22Rv1 (cell line): ENCODE measurements at regions not wholly inside any gene's neighbourhood (a gene's known extent, or its start where the extent isn't known, plus 50 kb on each side); places are given as distances from the start of the nearest gene placed in this dataset.

Experiments
- H3K27ac ChIP-seq: fragments of 450-650 bp; 2 replicates; pipeline ENCODE4 v1.5.1; 2017
- CTCF ChIP-seq: fragments of 450-650 bp; IDR thresholded peaks from 2 replicates; pipeline ENCODE4 v1.5.1; 2017; ENCODE audit warnings: mild to moderate bottlenecking
- ZFX ChIP-seq: fragments of 450-650 bp; IDR thresholded peaks from 2 replicates; pipeline ENCODE4 v1.6.1; 2017; ENCODE audit warnings: antibody characterized with exemption, borderline replicate concordance

DNA sequence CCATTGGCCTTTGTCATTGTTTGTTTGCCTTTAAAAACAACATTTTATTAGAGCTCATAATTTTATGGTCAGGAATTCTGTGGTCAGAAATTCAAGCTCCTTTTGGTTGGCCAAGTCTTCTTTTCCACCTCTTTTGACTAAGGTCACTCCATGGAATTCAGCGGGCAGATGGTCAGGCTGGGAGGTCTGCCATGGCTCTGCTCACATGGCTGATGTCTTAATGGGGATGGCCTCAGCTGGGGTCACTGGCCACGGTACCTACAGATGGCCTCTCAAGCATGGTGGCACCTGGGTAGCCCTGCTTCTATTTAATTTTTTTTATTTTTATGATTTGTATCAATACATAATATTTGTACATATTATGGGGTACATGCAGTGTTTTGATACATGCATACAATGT, 360.8 kb upstream of the MCTP2 start:
- no peak overlapping the region for H3K27ac ChIP-seq
- TF ChIP-seq ZFX (no peak), CTCF (no peak)

DNA sequence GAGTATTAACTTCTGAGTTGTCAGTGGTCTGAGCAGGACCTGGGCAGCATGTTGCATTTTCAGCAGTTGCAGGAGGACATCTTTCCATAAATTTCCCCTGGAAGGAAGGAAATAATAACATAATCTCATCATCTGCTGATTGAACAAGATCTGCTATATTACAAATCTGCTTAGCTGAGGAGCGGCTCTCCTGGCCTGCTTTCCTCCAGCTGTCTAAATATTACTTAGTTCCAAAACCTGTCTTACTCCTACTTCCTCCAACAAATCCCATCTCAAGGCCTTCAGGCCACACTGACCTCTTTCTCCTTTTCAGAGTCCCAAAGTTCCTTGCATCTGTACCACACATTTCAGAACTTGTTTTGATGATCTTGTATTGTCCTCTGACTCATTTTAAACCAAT, 364.4 kb upstream of the MCTP2 start:
- H3K27ac ChIP-seq = no peak overlapping the region
- TF ChIP-seq CTCF (no peak), ZFX (no peak)

GRCh38 chr15:93866476-93866875, 364.9 kb upstream of the MCTP2 start:
- no peak overlapping the region for H3K27ac ChIP-seq
- TF ChIP-seq ZFX (no peak), CTCF (no peak)

- no peak overlapping the region for H3K27ac ChIP-seq
Observed at GRCh38 chr15:93865586-93865985, 365.8 kb upstream of the MCTP2 start.

GRCh38 chr15:93862791-93863190, 368.6 kb upstream of the MCTP2 start:
- H3K27ac ChIP-seq = no peak overlapping the region
- no peak for TF ChIP-seq ZFX
- TF ChIP-seq CTCF = no peak

More at GRCh38 chr15:93865586-93865985, 365.8 kb upstream of the MCTP2 start:
- TF ChIP-seq CTCF = no peak

- no peak for TF ChIP-seq CTCF
- no peak for TF ChIP-seq ZFX
- no peak overlapping the region for H3K27ac ChIP-seq
Observed at GRCh38 chr15:93861956-93862741, 369.2 kb upstream of the MCTP2 start.

GRCh38 chr15:93861413-93861812, 369.9 kb upstream of the MCTP2 start:
- TF ChIP-seq ZFX = no peak
- no peak for TF ChIP-seq CTCF

More at GRCh38 chr15:93861413-93861812, 369.9 kb upstream of the MCTP2 start:
- H3K27ac ChIP-seq = no peak overlapping the region
